ENCODE measurements at regions not wholly inside any gene's neighbourhood (a gene's known extent, or its start where the extent isn't known, plus 50 kb on each side); places are given as distances from the start of the nearest gene placed in this dataset.

DNA sequence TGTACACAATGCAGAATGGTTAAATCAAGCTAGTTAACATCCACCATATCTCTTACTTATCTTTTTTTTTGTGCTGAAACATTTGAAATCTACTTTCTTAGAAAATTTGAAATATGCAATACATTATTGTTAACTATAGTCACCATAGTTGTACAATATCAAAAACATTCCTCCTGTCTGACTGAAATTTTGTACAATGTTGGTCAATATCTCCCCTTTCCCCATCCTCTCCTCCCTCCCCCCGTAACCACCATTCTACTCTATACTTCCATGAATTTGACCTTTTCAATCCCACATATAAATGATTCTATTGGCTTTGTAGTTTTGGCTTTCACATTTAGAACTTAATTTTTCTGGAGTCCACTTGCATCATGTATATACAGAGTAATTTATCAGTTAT lies 63.5 kb upstream of the DCD start:
- no peak for DNase-seq (ENCODE audit: low read depth)

DNA sequence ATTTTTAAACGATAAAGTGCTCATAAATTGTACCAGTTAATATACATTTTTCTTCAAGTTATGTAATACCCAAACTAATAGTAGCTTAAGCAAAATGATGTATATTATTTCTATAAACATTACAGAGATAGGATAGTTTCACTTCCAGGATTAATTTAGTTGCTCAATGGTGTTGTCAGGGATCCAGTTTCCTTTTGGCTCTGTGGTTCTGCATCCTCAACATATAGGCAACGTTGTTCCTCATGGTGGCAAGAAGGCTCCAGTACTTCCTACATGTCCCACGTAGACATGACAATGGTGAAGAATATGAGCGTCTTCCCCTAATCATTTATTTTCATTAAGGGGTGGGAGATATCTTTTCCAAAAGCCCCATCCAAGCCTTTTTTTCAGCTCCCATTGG lies 60.7 kb upstream of the DCD start:
- DNase-seq (ENCODE audit: low read depth), result no peak

DNA sequence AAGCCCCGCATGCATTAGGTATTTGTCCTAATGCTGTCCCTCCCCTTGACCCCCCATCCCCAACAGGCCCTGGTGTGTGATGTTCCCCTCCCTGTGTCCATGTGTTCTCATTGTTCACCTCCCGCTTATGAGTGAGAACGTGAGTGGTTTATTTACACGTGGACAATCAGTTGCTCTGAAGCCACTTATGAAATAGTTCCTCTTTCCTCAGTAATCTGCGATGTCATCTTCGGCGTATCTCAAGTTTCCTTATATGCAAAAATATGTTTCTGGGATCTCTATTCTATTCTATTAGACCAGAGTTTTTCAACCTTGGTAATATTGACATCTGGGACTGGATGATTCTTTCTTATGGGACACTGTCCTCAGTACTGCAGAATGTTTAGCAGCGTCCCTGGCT lies 56.0 kb upstream of the DCD start:
- no peak for DNase-seq (ENCODE audit: low read depth)

DNA sequence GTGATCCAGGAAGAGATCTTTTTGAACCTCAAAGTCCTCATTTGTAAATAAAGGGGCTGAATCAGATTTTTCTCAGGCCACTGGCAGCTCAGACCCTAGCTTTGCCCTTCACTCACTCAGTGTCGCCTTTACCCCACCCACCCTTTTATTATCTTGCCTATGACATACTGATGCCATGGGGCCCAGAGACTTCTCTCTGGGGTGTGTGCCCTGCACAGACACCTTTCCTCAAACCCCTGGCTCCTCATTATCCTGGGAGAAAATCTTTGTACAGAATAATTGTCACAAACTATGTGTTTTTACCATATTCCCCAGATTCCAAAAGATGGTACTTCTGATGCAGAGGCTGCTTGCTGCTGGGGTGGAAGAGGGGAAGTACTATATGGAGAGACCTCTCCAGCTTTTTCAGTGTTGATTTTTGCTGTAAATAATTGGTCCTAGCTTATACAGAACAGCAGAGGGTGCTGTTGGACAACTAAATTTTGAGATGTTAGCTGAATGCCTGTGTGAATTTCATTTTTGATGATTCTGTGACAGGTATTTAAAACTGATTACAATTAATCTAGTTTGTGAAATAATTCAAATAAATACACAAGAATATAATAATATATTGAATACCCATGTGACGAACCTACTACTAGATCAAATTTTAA lies 53.9 kb upstream of the DCD start:
- peak; percentile 53 for DNase-seq (ENCODE audit: low read depth)

DNA sequence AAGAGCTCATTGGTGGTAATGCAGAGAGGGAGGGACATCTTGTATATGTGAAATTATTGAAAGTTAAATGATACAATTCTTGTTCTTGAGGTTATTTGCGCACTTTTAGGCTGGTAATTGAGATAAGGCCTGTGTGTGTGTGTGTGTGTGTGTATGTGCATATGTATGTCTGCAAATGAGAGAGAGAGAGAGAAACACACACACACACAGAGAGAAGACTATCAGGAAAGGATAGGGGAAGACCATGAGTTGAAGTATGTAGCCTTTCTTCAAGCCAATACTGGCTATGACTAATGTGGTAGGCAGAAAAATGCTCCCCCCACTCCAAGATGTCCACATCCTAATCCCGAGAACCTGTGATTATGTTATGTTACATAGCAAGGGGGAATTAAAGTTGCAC lies 52.7 kb upstream of the DCD start:
- no peak for DNase-seq (ENCODE audit: low read depth)

DNA sequence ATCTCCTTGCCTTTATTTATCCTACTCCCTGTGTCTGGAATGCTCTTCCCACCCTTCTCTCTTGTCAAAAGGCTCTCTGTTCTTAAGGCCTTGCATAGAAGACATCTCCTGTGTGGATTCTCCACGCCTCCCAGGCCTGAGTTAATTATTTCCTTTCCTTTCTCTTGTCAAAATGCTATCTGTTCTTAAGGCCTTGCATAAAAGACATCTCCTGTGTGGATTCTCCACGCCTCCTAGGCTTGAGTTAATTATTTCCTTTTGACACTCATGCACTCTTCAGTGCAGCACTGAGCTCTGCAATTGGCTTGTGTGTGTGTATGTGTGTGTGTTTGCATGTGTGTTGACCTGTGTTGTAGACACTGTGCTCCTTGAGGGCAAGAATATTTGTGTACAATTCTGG lies 52.1 kb upstream of the DCD start:
- no peak for DNase-seq (ENCODE audit: low read depth)
